ENCODE measurements at regions not wholly inside any gene's neighbourhood (a gene's known extent, or its start where the extent isn't known, plus 50 kb on each side); places are given as distances from the start of the nearest gene placed in this dataset.

DNA sequence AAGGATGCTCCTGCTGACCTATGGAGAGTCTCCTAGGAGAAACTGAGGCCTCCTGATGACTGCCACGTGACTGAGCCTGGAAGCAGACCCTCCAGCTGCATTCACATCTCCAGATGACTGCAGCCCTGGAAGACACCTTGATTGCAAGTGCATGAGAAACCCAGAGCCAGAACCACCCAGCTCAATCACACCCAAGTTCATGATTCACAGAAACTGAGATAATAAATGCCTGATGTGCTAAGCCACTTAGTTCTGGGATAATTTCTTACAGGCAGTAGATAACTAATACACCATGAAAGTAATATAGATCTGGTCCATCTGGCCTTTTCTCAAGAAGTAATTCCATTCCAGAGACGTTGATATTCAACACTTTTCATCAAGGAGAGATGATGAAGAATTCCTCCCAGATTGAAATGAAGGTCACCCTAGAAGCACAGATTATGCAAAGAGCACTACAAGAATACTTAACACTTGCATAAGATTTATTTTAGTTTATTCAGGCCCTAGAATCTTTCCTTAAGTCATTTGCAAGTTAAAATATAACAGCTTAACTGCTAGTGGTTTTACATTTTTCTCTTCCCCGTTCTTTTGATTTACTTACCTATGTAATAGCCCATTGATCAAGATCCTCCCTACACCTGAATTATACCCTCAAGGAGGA, 208.2 kb upstream of the INHBA start:
- no peak for DNase-seq

DNA sequence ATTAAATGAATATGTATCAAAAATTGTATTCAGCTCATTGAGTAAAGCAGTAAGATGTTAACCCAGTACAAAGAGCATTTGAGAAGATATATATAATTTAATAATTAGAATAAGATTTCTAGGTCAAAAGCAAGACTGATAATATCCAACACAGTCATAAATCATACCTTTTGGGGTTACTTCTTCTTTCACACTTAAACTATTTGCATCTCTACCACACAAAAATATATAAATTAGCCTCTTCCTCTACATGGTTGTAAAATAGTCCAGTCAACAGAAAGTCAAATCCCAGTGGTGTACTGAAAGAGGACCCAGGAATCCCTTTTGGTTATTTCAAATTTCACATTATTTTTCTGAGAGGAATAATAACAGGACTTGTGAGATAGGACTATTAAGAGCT, 204.6 kb upstream of the INHBA start:
- no peak for DNase-seq

DNA sequence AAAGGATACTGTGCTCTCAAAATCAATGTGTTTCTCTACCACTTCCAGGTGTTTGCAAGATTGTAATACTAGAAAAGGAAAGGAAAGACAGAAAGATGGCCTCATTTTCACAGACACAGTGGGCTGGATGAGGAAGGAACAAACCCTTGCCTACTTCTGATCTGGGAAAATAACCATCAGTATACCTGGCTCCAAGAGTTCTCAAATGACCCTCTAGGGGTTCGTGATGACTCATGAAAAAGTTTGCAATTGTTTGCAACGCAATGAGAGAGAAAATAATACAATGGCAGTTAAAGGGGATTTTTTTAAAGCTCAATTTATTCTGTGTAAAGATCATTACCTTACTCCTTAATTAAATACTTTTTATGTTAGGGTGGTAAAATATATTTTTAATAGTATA, 197.6 kb upstream of the INHBA start:
- DNase-seq = no peak

DNA sequence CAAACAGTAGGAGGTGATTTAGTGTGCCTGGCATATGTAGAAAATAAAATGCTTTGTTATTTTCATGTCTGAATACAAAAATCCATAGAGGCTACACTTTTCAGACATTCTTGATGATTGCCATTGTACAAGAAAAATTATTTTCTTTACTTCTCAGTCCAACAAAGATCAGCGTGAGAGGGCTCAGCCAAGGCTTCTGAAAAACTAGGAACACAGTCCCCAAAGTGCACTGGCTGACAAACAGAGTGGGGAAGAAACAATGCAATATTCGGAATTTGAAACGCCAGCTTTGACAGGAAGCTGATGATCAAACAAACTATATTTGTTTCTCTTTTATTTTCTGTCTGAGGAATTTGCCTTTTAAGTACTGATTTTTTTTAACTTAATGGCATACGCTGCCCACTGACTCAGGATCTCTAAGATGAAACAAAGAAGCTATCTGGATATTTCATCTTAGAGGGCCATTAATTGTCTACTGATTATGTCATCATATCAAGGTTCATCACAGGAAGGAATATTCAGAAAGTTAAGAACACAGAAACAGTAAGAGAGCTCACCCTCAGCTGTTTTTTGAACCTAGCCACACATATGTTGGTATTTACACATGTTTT, 197.0 kb upstream of the INHBA start:
- no peak for DNase-seq

DNA sequence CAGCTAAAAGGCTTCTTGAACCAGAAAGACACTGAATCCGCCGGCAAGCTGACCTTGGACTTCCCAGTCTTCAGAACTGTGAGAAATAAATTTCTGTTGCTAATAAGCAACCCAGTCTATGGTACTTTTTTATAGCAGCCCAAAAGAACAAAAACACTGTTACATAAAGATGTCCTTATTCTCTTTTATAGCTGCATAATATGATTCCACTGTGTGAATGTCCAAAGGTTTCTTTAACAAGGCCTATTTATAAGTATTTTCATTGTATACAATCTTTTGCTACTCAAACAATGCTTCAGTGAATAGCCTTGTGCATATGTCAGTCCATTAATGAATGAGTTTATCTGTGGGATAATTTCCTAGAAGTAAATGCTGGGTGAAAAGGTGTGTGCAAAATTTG, 190.8 kb upstream of the INHBA start:
- no peak for DNase-seq

DNA sequence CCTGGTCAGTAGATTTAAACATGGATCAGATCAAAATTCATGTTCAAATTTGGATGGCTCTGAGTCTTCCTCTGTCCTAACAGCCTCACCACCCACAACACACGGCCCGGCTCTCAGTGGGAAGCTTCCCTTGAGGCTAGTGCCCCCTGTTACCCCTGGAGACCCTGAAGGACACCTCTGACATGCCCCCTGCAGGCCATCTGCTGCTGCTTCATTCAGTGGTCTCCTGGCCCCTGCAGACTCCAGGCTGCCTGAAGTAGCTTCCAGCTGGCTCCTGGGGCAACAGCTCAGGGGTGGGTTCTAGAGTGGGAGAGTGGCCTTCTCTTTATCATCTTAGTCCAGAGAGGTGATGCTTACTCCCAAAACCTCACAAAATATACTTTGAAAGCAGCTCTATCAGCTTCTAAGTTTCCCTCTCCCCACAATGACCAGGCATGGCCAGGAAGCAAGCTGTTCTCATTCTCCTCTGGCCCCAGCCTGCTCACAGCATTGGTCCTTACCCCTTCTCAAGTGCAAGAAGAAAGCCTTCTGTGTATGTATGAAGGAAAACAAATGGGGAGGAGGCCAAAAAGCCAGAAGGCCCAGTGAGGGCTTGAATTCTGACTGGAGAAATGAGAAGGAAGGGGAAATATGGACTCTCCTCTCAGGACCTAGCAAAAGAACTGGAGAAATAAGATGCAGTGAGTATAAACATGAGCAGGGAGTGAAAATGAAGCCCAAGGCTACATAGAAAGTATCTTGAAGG, 189.6 kb upstream of the INHBA start:
- DNase-seq = no peak

DNA sequence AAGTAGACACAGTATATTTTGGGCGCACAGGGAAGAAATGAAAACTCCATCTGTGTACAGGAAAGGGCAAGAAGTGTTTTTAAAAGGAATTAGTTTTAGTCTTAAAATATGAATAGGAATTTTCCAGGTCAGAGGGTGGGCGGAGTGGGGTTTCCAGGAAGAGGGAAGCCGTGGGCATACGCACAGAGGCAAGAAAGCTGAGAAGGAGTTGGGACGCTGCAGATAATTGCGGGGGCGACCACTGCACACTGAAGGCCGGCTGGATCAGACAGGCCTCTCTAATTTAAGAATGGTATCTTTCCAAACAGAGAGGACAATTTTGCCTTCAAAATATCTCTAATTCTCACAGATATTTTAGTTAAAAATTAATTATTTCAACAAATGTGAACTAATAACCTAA, 189.1 kb upstream of the INHBA start:
- DNase-seq = no peak

DNA sequence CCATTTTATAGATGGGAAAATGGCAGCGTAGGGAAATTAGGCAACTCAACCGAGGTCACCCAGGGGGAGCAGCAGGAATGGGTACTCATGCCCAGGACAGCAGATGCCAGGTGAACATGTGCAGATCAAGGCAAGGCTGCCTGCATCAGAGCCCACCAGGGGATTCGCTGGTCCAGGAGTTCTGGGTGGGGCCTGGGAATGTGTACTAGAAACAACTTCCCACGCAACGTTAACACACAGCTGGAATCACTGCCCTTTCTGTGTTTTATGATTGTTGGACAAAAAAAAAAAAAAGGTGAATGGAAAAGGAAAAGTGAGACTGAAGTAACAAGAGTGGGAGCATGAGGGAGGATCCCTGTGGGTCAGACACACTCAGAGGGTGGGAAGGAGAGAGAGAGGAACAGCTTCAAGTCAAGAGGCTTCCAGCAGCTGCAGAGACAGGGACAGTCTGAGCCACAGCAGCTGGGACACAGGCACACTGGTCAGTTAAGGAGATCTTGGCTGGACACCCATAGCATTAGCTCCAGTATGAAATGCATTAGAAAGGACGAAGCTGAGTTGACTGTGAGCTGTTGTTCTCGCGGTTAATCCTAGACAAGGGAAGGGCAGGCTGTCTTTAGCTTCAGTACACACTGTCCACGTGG, 187.9 kb upstream of the INHBA start:
- no peak for DNase-seq

DNA sequence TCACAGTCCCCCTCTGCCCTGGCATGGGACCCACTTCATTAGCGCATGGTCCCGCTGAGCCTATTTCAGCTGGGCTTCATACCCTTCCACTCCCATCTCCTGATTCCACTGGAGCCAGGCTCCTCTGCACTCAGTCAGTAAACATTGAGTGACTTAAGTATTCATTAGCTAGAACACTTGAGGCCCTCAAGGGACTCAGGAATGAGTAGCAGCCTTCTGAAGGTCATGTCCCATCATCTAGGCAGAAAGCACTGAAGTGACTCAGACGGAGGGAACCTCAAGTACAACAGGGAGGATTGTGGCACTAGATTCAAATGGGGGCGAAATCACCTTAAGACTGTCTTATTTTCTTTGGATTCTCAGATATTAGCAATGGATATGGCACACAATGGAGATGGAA, 186.6 kb upstream of the INHBA start:
- DNase-seq = no peak

DNA sequence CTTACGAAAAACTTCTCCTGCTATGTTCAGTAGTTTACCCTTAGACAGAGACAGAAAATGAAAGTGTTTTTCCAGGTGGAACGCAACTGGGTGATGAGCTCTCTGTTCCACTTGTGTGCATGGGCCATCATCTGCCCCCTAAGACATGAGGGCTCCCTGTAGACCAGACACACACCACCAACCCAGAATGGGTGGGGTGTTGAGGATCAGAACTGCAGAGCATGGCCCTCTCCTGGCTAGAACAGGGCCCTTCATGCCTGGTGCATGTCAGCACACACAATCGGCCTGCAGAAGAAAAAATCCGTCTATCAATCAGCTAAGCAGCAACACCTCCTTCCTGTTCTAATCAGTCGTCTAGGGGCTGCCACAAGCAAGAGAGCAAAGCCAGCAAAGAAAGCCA, 186.2 kb upstream of the INHBA start:
- no peak for DNase-seq

DNA sequence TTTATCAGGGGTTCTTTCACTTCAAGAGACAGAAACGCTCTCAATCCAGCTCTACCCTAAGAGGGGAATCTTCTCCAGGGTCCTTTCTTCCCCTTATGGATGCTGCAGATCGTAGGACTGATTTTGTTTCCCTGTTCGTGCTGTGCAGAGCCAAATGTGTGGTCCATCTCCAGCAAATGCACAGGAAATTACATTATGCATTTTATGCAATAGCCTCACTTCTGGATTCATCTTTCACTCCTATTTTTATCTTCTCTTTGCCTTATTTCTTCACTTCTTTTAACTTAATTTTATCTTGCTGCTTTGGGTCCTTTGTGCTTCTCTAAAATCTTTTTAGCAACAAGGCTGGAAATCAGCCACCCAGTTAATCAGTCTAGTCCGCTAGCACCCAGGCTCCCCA, 184.5 kb upstream of the INHBA start:
- DNase-seq = no peak

DNA sequence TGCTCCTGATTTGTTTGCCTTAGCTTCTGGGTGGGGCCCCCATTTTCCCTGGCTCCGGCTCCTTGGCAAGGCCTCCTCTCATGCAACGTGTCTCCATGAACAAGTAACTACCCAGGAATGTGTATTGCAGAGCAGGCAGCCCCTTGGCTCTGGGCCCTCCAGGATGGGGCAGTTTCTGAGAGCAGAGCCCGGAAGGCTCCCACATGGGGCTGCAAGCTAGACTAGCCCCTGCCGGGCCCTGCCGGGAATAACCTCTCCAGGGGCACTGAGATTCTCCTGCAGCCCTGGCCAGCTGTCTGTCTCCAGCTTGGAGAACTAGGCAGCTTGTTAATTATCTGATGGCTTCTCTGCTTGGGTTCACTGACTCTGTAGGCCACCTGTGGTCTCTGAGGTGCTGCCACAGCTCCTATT, 184.0 kb upstream of the INHBA start:
- no peak for DNase-seq

DNA sequence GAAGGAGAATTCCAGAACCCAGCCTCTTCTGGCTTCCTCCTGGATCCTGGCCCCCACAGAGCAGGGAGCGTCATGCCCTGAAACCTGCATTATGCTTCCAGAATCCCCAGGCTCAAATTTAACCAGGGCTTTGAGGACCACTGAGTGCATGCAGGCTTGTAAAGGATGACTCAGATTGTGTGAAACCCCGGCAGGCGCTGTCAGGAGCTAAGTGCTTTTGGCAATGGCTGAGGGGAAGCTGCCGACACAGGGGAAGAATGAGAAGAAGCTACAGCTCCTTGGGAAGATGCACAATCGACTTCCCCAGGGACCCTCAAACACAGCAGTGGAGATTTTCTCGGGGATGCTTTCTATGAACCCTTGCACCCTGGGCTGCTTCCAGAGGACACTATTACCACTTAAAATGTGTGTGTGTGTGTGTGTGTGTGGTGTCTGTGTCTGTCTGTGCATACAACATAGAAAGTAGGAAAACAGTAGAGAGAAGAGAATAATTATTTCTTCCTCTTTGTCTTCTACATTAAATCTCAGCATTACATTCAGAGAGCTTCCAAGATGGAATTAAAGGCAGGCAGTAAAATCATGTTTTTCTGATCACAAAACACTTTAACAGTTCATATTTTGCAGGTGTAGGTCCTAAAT, 183.5 kb upstream of the INHBA start:
- DNase-seq = no peak

DNA sequence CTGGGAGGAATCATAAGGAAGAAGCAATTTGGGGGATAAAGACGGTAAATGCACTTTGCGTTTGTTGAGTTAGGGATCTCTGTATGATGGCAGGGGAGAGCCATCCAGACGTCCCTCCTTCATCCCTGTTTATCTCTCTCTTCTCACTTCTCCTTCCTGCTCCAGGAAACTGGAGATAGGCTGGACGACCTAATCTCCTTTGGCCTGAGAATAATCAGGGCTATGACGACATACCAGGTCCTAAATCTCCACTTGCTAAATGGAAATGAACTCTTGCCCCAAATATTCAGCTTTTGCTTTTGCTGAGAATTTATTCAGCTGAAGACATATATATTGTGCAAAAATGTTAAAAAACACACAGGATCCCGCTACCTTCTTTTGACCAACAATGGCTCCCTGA, 182.9 kb upstream of the INHBA start:
- DNase-seq = no peak

DNA sequence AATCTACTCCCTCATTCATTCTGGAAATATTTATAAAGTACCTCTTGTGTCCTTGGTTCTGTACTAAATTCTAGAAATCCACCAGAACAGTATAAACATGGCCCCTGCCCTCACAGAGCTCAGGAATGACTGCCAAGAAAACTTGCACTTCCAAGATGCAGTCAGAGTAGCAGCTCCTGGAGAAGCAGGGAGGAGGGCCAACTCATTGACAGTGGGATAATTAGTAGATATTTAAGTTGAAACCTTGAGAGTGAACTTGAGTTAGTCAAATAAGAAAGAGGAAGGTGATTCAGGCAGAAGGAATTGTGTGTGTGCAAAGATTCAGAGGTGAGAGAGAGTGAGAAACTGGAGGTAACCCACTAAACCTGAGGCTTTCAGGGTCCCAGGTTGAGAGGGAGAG, 182.2 kb upstream of the INHBA start:
- no peak for DNase-seq

DNA sequence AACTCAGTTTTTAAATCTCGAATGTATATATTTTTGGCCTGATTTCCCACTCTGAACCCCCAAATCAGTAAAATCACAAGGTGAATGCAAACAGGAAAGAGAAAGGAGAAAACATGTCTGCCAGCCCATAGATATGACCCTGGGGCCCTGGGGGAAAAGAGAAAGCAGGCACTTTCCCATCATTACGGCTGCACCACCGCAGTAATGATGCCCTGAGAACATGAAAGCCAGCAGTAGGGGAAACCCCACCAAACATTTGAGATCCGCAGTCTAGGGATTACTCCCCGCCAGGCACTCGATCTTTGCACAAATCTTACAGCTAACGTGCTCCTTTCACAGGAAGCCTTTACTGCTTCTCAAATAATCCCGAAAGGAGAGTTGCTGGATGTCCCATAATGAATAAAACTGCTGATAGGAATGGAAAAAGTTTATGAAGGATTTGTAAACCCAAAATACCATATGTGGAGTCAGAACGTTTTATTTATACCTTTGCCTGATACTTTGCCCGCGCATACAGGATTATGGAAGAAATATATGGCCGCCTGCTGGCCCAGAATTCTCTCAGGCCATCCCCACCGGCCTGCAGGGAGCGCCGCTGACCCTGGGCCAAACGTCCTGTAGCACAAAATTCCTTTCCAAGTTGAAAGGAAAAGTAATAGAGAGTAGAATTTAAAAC, 180.0 kb upstream of the INHBA start:
- no peak for DNase-seq

DNA sequence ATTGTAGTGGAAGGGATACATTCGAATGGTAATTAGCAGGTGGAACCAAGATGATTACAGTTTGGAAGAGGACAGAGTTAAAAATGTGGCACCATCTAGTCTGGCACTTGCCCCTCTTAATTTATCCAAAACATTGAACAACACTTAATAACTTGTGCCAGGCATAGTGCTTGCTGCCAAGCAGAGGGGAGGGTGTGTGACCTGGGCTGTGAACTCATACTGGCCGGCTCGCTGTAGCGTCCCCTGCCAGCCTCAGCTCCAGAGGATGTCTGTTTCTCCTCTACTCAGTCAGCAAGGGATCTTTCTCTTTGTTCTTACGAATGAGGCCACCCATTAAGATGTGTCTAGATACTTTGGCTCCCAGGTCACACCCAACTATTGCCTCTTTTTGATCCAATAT, 179.4 kb upstream of the INHBA start:
- no peak for DNase-seq

DNA sequence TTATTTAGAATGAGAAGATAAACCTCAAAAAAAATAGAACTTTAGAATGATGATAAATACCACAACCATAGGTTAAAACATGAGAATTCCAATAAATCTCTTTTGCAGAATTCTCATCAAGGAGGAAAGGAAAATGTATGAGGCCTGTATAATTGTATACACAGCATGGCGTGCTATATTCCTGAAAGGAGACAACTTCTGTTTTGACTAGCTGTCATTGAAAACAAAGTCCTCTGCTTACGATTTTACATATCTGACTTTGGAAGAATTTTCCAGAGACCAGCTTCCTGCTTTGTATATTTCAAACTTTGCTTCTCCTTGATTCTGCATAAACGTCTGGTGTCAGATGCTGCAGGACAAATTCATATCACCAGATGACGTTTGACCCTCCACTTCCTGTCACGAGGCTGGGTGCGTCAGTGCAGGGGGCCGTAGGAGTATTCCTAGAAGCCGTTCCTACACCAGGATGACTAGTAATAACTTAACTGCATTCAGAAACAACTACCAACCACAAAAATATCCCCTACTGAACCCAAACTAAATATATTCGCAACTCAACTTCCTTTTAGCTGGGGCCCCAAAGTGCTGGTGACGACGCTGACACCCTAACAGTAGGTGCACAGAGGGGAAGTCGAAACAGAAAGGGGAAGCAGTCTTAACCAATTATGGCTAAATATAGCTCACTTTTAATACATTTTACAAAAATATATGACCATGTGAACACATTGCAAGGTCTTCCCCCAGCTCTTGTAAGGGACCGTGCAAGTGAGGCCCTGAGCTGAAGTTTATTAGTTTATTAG, 178.6 kb upstream of the INHBA start:
- no peak for DNase-seq

DNA sequence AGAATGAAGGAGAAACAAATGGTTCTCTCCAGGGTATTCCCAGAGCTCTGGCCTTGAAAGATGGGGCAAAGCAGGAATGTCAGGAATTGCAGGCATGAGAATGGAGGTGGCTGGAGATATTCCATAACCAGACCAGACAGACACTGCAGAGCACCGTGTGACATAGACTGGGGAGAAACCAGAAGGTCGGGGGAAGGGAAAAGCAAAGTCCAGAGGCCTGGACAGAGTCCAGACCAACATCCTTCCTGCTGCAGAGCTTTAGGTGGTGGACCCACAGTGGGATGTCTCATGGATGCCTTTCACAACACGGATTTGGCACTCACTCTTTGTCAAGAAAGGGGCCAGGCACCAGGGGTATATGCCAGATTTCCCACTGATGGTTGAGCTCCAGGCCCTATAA, 177.2 kb upstream of the INHBA start:
- no peak for DNase-seq

DNA sequence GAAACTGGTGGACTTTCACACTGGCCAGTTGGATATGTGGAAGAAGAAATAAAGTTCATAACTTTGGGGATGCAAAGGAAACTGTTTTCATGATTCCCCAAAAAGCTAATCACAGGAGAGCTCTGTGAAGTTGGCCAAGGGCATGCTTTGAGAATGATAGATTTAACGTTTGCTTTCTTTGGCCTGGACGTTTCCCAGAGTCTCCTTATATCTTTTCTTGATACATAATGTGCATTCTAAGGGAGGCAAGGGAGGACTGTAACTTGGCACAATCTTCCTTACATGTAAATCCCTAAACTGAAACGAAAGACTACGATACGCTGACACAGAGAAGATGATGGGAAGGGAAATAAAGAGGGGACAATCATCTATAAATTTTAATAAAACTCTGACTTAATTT, 176.5 kb upstream of the INHBA start:
- no peak for DNase-seq

DNA sequence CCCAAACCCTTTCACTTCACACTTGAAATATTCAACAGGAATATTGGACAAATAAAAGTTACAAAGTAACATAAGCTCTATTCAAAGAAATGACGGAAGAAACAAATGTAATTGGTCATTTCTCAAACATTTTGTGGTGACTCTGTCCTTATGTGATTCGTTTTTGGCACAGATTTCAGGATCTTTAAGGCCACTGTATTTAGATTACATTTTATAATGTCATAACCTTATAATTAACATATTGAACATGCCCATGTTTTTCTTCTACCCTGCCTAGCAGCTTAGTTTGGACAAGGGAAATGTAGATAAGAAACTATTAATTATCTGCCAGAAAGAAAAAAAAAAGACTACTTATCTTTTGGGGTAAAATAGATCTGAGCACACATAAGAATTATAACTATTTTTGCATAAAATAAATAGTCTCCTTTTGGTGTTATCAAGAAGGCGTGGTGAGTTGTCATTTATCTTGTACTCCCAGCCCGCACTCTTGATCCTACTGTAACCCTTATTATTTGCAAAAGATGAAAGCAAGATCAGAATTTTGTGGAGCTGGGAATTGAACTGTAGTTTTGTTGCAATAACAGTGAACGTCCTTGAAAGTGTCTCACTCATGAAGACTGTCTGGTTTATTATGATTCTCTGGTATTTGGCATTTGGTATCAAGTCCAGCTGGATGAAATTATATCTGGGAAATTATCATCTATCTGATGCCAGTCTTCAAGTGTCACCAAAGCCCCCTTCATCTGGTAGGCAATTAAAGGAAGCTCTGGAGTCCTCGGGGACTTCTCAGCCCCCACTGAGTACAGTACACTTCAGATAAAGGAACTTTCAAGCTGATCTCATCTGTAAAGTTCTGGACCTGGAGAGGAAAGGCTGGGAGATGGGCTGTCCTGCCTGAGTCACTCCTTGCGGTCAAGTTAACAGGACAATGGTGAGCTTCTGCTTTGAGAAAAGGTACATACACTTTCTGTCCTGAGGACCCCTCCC, 175.7 kb upstream of the INHBA start:
- no peak for DNase-seq

Measured in NCI-H1417 (cell line).